HG03060 (cell line): ENCODE measurements at regions not wholly inside any gene's neighbourhood (a gene's known extent, or its start where the extent isn't known, plus 50 kb on each side); places are given as distances from the start of the nearest gene placed in this dataset.

Source experiments
- ATAC-seq: cut with Tn5 transposase; IDR thresholded peaks from one replicate; pipeline ENCODE4 v1.9.1; 2021; ENCODE audit warnings: low read depth, moderate number of reproducible peaks; ENCODE audit not compliant: unreplicated experiment

- ATAC-seq = no peak
These were observed 172.5 kb downstream of the FOXA2 start for GRCh38 chr20:22411627-22412450.

- ATAC-seq = no peak
These were observed 173.1 kb downstream of the FOXA2 start for GRCh38 chr20:22411286-22411626.

GRCh38 chr20:22410556-22411130 is 173.7 kb downstream of the FOXA2 start:
- ATAC-seq = no peak

DNA sequence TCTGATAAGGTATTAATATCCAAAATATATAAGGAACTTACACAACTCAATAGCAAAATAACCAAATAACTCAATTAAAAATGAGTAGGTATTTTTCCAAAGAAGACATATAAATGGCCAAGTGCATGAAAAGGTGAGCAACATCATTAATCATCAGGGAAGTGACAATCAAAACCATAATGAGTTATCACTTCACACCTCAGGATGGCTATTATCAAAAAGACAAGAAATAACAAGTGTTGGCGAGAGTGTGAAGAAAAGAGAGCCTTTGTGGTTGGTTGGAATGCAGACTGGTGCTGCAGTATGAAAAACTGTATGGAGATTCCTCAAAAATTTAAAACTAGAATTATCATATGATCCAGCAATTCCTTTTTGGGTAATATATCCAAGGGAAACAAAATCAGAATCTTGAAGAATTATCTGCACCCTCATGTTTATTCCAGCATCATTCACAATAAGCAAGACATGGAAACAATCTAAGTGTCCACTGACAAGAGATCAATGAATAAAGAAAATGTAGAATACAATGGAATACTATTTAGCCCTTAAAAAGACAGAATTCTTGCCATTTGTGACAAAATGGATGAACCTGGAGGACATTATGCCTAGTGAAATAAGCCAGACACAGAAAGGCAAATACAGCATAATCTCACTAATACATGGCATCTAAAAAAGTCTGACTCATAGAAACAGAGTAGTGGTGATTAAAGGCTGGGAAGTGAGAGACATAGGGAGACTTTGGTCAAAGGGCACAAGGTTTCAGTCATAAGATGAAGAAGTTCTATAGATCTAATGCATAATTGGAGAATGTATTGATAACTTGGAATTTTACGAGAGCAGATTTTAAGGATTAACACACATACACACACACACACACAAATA is 175.6 kb downstream of the FOXA2 start:
- ATAC-seq = no peak

DNA sequence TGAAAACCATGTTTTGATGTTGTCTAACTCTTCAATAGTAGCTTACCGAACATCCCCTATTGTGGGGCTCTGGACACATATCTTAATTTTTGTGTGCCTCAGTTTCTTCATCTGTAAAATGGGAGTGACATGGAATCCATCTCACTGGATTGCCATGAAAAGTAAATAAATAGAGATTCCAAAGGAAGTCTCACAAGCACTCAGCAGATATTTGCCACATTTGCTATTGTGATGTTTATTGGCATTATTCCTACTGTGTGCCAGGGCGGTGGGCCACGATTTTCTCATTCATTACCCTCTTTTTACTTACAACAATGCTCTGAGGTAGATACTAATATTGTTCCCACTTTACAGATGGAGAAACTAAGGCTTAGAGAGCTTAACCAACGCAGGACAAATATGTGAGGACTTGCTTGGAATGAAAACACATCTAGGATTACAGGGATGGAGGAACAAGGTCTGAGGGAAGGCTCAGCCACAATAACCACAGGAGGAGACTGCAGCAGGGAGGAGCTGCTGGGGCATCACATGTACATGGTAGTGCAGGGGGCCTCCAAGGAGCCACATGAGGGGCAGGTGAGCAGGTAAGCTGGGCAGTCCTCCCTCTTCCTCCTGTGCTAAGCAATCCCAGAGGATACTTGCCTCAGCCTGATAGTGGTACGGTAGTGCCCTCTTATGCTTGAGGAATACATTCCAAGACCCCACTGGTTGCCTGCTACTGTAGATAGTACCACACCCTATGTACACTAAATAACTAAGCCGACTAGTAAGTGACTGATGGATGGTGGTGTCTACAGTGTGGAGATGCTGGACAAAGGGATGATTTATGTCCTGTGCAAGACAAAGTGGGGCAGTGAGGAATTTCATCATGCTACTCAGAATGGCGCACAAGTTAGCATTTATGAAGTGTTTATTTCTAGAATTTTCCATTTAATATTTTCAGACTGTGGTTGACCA is 176.9 kb downstream of the FOXA2 start:
- ATAC-seq = no peak

- no peak for ATAC-seq
These were observed 179.8 kb downstream of the FOXA2 start for GRCh38 chr20:22404419-22405170.

DNA sequence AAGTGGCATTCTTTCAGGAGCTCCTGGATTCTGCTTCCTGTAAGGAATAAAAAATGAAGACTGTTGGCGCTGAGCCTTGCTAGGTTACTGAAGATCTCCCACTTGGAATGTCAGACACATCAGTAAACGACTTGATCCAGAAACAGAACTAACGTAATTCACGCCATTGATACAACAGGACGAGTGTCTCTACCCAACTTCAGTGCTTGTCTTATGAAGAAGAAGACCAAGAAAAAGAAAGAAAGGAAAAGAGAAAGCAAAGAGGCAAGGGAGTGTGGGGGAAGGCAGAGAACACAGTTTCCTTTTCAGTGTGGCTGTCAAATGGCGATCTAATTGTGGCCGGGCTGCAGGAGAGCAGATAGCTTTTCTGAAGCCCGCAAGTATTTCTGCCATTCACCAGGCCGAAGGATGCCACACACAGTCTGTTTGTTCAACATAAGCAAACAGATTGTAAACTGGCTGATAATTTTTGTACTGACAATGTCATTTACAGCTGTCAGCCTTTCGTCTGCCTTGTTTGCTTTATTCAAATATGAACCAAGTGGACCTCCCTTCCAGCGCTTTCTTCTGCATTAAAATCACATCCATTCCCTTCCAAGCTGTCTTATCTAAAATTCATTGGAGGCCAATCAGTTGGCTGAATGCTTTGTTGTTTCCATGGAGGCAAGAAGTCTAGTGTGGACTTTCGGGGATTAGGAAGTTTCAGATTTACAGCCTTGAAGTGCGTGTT is 180.6 kb downstream of the FOXA2 start:
- ATAC-seq = no peak

DNA sequence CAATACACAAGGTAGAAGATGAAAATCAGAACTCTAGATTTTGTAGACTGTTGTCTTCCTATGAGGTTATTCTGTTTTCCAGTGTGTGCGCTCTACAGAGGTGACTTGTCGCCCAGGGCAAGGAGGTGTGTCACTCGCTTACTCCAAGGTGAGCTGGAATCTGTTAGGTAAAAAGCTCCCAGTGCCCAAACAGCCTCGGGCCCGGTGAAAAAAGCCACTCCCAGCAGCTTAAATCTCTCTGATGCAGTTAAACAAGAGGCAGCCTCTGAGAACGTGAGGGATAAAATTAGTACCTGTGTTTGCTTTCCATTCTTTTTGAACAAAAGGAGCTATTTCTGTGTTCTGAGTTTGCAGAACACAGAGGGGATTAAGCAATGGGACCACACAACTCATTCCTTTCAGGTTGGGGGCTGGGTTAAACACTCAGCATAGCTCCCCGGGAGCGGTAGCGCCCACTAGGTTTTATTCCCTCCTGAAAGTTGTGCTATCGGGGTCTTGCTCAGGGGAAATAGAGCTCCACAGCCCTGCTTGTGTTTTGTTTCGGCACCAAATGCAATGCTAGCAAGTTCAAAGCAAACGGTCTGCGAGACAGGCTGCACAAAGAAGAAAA is 181.2 kb downstream of the FOXA2 start:
- ATAC-seq = no peak

- no peak for ATAC-seq
These were observed 181.8 kb downstream of the FOXA2 start for GRCh38 chr20:22402550-22402949.

DNA sequence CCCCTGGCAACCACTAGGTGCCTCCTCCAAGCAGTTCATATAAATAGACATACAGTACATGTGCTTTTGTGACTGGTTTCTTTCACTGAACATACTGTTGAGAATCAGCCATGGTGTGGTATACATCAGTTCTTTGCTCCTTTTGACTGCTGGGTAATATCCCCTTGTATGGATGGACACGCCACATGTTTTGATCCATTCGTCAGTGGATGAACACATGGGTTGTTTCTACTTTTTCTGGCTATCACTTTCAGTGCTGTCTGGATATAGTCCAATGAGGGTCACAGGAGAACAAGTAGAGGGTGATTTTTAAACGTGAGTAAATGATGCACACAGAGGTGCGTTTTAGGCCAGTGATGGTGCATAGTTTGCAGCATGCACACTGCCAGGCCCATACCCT is 183.9 kb downstream of the FOXA2 start:
- no peak for ATAC-seq

GRCh38 chr20:22394583-22394982 is 189.8 kb downstream of the FOXA2 start:
- ATAC-seq = no peak

DNA sequence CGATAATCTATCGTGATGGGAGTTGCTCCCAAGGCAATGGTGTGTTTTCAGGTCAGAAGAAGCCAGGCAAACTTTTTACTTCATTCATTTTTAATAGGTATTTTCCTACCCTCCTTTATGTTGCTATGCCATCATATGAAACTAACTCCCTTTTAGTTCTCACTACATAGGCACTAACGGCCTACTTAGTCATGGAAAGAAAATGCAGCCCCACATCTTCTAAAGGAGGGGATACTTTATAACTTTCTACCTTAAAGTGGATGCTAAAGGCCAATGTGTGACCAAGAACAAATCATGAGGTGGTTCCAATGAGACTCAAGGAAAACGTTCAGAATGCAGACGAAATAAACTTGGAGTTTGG is 193.8 kb downstream of the FOXA2 start:
- ATAC-seq = no peak

DNA sequence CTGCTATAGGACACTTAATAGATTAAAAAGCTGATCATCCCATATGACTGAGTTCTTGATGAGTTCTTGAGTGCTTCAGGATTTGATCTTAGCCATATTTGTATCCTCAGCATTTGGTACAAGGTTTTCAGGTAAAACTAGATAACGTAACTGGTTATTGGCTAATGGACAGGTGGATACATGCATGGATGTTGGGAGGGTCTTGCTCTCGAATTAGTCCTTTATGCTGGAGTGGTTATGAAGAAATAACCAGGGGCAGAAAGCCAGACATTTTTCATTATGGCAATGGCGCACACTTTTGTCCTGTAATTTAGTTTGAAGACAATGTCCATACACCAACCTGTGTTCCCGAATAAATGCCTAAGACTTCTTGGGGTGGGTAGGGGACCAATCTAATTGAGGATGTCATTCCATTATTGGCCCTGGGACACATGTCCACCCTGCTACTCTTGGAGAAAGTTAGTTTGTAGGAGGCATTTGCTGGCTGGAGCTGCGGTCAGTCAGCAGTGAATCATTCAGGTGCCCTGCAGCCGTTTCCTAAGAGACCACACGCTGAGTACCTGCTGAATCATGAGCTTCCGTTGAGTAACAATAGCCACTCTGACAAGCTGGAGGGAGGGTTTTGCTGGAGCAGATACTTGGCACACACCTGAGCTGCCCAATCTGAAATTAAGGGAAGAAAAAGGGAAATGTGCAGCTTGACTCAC is 194.4 kb downstream of the FOXA2 start:
- ATAC-seq = no peak

DNA sequence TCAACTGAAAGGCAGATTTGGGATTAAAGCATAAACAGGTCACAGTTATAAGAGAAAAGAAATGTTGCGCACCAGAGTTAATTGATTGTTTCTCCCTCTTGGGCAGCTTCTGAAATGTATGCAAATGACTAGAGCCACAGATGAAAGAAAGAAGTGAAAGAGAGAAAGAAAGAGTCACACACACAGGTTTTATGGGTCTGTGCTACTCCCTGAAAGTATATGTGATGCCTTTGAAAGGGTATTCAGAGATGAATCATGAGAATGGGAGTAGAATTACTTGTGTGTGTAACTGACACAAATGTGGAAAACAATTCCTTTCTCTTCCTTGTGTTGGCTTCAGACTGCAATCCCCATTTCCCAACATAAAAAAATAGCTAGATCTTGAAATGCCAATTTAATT is 196.9 kb downstream of the FOXA2 start:
- no peak for ATAC-seq

GRCh38 chr20:22386306-22386623 is 198.1 kb downstream of the FOXA2 start:
- ATAC-seq = no peak

DNA sequence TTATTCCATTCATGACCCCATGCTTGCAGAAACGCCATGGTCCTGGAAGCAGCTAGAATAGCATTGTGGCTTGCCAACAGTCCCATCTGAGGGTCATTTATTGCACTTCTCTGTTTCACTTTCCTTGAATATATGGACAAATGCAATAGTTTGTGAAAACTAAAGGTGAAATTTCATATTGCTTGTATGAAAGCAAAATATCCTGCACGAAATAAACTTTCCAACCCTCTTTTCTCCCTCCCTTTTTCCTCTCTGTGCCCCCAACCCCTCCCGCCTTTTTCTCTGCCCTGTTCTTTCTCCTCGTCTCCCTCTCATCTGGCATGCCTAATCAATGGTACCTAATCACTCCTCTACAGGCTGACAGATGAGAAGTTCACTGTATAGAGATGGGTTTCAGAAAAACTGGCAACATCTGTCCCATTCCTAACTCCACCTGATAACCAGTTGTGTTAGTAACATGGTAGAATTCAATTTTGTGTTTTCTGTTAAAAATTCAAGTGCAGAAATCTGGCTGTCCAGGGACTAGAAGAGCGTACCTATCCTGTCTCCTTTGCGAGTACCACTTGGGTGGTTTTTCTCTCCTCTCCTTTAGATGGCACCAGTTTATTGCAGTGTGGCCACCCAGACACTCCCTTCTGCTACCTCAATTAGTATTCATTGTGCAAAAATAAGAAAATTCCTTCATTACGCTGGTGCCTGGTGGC is 198.6 kb downstream of the FOXA2 start:
- no peak for ATAC-seq

DNA sequence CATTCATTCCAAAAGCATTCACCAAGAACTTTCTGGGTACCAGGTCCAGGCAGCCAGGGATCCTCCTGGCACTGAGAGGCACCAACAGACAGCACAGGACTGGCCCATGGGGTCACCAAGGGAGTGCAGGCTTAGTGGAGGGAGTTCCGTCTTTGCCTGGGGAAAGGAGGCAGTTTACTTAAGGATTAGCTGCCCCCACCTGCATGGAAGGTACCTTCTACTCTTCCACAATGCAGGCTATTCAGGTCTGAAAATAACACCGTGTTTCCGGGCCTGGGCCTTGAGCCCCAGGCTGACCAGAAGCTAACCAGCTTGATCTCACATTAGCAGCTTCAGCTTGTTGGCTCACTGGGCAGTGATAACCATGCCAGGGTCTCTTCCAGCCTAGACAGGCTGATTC is 199.4 kb downstream of the FOXA2 start:
- ATAC-seq = no peak

- ATAC-seq = no peak
These were observed 201.2 kb downstream of the FOXA2 start for GRCh38 chr20:22383156-22383555.
